ENCODE measurements at regions not wholly inside any gene's neighbourhood (a gene's known extent, or its start where the extent isn't known, plus 50 kb on each side); places are given as distances from the start of the nearest gene placed in this dataset.

- intact Hi-C loops (cut with DNase I): no loop called here
- no peak for TF ChIP-seq CTCF (IDR thresholded peaks at IDR 0.05)
- TF ChIP-seq EP300 (IDR thresholded peaks at IDR 0.05): no peak
- TF ChIP-seq POLR2AphosphoS5 (IDR thresholded peaks at IDR 0.05): no peak
- no peak for TF ChIP-seq POLR2A (IDR thresholded peaks at IDR 0.05)
Measured at GRCh38 chr4:137454767-137455166, 77.5 kb downstream of the PCDH18 start.

DNA sequence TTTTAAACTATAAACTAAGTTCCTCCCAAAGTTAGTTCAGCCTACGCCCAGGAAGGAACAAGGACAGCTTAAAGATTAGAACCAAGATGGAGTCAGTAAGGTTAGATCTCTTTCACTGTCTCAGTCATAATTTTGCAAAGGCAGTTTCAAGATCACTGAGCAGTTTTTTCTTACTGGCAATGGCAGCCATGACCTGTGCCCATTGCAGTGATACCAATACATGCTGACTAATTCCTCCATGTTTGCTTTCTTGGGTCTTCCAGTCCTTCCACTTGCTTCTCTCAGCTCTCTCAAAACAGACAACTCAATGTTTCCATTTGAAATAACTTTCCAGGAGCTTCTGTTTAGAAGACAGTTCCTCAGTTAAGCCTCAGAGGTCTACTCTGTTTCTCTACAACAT is 79.5 kb downstream of the PCDH18 start:
- H3K9me3 ChIP-seq: no peaks in the 10 kb centered on the region
- H3K4me1 ChIP-seq: peaks cover 0 to 8% (median 3%) of the 10 kb centered on the region in 4 donors
- intact Hi-C loops (cut with DNase I): no loop called here
- no peak for DNase-seq
- no peaks in the 10 kb centered on the region for H3K36me3 ChIP-seq
- no peak for TF ChIP-seq POLR2AphosphoS5 (IDR thresholded peaks at IDR 0.05)
- TF ChIP-seq EP300 (IDR thresholded peaks at IDR 0.05): no peak
- TF ChIP-seq POLR2A (IDR thresholded peaks at IDR 0.05): no peak
- no peak for TF ChIP-seq CTCF (IDR thresholded peaks at IDR 0.05)
- no peak overlapping the region for H3K27ac ChIP-seq
- WGBS, 2 donors: 72 to 85% methylated on average over 1 of the region's 1 CpG
- H3K4me3 ChIP-seq: no peak overlapping the region
- H3K27me3 ChIP-seq: no peaks in the 10 kb centered on the region

More at GRCh38 chr4:137454767-137455166, 77.5 kb downstream of the PCDH18 start:
- peaks cover 0 to 8% (median 3%) of the 10 kb centered on the region in 4 donors for H3K4me1 ChIP-seq
- no peaks in the 10 kb centered on the region for H3K9me3 ChIP-seq
- no peaks in the 10 kb centered on the region for H3K36me3 ChIP-seq
- no peak overlapping the region for H3K4me3 ChIP-seq
- no peak for DNase-seq
- no peak overlapping the region for H3K27ac ChIP-seq
- H3K27me3 ChIP-seq: no peaks in the 10 kb centered on the region

- intact Hi-C loops (cut with DNase I): no loop called here
- no peak for TF ChIP-seq EP300 (IDR thresholded peaks at IDR 0.05)
- TF ChIP-seq CTCF (IDR thresholded peaks at IDR 0.05): no peak
- no peak for TF ChIP-seq POLR2A (IDR thresholded peaks at IDR 0.05)
- TF ChIP-seq POLR2AphosphoS5 (IDR thresholded peaks at IDR 0.05): no peak
Measured at GRCh38 chr4:137451172-137451825, 81.0 kb downstream of the PCDH18 start.

GRCh38 chr4:137448402-137448801 is 83.9 kb downstream of the PCDH18 start:
- Histone ChIP-seq H3K9me3 (no peaks in the 10 kb centered on the region), H3K4me1 (peaks cover 0 to 8% (median 3%) of the 10 kb centered on the region in 4 donors), H3K36me3 (no peaks in the 10 kb centered on the region), H3K4me3 (no peak overlapping the region), H3K27ac (no peak overlapping the region), H3K27me3 (no peaks in the 10 kb centered on the region)
- intact Hi-C loops (cut with DNase I): no loop called here
- no peak for TF ChIP-seq POLR2AphosphoS5 (IDR thresholded peaks at IDR 0.05)
- TF ChIP-seq EP300 (IDR thresholded peaks at IDR 0.05): no peak
- TF ChIP-seq CTCF (IDR thresholded peaks at IDR 0.05): no peak
- no peak for TF ChIP-seq POLR2A (IDR thresholded peaks at IDR 0.05)
- WGBS, 2 donors: 82 to 86% methylated on average over 1 of the region's 1 CpG
- no peak for DNase-seq

More at GRCh38 chr4:137451172-137451825, 81.0 kb downstream of the PCDH18 start:
- no peak overlapping the region for H3K27ac ChIP-seq
- no peaks in the 10 kb centered on the region for H3K36me3 ChIP-seq
- no peak overlapping the region for H3K4me3 ChIP-seq
- no peak for DNase-seq
- peaks cover 0 to 8% (median 3%) of the 10 kb centered on the region in 4 donors for H3K4me1 ChIP-seq
- no peaks in the 10 kb centered on the region for H3K27me3 ChIP-seq
- H3K9me3 ChIP-seq: no peaks in the 10 kb centered on the region
- 58 to 59% methylated on average over 3 of the region's 3 CpGs for WGBS, 2 donors

GRCh38 chr4:137446071-137446470 is 86.2 kb downstream of the PCDH18 start:
- no peaks in the 10 kb centered on the region for H3K36me3 ChIP-seq
- peaks cover 0 to 2% (median under 1%) of the 10 kb centered on the region in 4 donors for H3K4me1 ChIP-seq
- H3K4me3 ChIP-seq: no peak overlapping the region
- DNase-seq: no peak
- no peaks in the 10 kb centered on the region for H3K27me3 ChIP-seq
- intact Hi-C loops (cut with DNase I): no loop called here
- H3K27ac ChIP-seq: no peak overlapping the region
- WGBS, 2 donors: 26 to 42% methylated on average over 2 of the region's 2 CpGs
- no peaks in the 10 kb centered on the region for H3K9me3 ChIP-seq
- TF ChIP-seq EP300 (IDR thresholded peaks at IDR 0.05): no peak
- no peak for TF ChIP-seq POLR2A (IDR thresholded peaks at IDR 0.05)
- TF ChIP-seq CTCF (IDR thresholded peaks at IDR 0.05): no peak
- no peak for TF ChIP-seq POLR2AphosphoS5 (IDR thresholded peaks at IDR 0.05)
